ENCODE measurements at regions not wholly inside any gene's neighbourhood (a gene's known extent, or its start where the extent isn't known, plus 50 kb on each side); places are given as distances from the start of the nearest gene placed in this dataset.

DNA sequence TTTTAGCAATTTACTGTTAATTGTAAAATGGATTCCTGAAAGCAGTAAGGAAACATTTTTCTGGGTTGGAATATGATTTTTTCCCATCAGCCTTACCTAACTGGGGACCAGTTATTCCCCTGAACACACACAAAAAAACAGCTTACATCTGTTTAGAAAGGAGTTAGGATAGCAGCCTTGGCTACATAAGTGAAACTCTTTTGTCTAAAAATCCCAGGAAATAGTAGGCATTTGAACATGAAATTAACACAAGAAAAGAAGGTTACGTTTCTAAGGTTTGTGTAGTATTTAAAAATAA, 696.2 kb upstream of the MARCKS start:
- TF ChIP-seq, protein P1, sequence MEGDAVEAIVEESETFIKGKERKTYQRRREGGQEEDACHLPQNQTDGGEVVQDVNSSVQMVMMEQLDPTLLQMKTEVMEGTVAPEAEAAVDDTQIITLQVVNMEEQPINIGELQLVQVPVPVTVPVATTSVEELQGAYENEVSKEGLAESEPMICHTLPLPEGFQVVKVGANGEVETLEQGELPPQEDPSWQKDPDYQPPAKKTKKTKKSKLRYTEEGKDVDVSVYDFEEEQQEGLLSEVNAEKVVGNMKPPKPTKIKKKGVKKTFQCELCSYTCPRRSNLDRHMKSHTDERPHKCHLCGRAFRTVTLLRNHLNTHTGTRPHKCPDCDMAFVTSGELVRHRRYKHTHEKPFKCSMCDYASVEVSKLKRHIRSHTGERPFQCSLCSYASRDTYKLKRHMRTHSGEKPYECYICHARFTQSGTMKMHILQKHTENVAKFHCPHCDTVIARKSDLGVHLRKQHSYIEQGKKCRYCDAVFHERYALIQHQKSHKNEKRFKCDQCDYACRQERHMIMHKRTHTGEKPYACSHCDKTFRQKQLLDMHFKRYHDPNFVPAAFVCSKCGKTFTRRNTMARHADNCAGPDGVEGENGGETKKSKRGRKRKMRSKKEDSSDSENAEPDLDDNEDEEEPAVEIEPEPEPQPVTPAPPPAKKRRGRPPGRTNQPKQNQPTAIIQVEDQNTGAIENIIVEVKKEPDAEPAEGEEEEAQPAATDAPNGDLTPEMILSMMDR (IDR thresholded peaks at IDR 0.05), result no peak
- TF ChIP-seq POLR2AphosphoS5 (IDR thresholded peaks at IDR 0.05), result no peak
- TF ChIP-seq EP300 (IDR thresholded peaks at IDR 0.05), result no peak
- TF ChIP-seq POLR2A (IDR thresholded peaks at IDR 0.05), result no peak
